HL-60 (cell line): ENCODE measurements at regions not wholly inside any gene's neighbourhood (a gene's known extent, or its start where the extent isn't known, plus 50 kb on each side); places are given as distances from the start of the nearest gene placed in this dataset.

Source experiments
- DNase-seq, 2 experiments: peaks; one replicate each; pipeline ENCODE4 v3.0.0-alpha.2; 2010 to 2020; ENCODE audit warnings: low read depth in 1 of 2, low spot score in 1 of 2
- H3K27ac ChIP-seq: fragments of 250-450 bp; sonication (Bioruptor Pico); replicated peaks from 2 replicates; pipeline ENCODE4 v1.5.1; 2020; ENCODE audit warnings: mild to moderate bottlenecking, moderate library complexity
- H3K27me3 ChIP-seq: fragments of 250-450 bp; sonication (Bioruptor Pico); 2 replicates; pipeline ENCODE4 v1.5.1; 2021; ENCODE audit warnings: mild to moderate bottlenecking, moderate library complexity; ENCODE audit not compliant: insufficient read depth, poor library complexity, severe bottlenecking
- H3K4me3 ChIP-seq: replicated peaks from 2 replicates; pipeline ENCODE4 v1.5.1; 2011; ENCODE audit warnings: mild to moderate bottlenecking, control low read depth, low read length; ENCODE audit not compliant: insufficient read depth
- CTCF ChIP-seq: IDR thresholded peaks from one replicate; pipeline ENCODE4 v1.5.1; 2011; ENCODE audit warnings: low read length, control low read depth, inconsistent platforms; ENCODE audit not compliant: insufficient read depth
- GABPA ChIP-seq: IDR thresholded peaks from 2 replicates; pipeline ENCODE4 v1.6.1; 2012; ENCODE audit warnings: low read depth
- POLR2AphosphoS5 ChIP-seq: IDR thresholded peaks from 2 replicates; pipeline ENCODE4 v1.6.1; 2012; ENCODE audit warnings: low read depth
- REST ChIP-seq: IDR thresholded peaks from 2 replicates; pipeline ENCODE4 v1.6.1; 2012; ENCODE audit warnings: low read depth; ENCODE audit not compliant: insufficient replicate concordance
- SPI1 ChIP-seq: IDR thresholded peaks from 2 replicates; pipeline ENCODE4 v1.6.1; 2012; ENCODE audit warnings: low read depth, mild to moderate bottlenecking, borderline replicate concordance

DNA sequence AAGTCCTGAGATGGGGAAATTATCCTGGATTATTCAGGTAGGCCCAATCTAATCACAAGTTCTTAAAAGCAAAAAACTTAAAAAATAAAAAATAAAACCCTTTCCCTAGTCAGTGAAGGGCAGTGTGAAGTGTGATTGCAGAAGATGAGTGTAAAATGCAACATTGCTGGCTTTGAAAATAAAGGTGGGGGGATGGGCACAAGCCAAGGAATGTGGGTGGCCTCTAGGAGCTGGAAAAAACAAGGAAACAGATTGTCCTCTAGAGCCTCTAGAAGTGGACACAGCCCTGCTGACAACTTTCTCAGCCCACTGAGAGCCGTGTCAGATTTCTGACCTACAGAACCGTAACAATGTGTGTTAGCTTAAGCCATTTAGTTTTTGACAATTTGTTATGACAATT, 184.3 kb upstream of the HNRNPA3 start:
- TF ChIP-seq SPI1: no peak

DNA sequence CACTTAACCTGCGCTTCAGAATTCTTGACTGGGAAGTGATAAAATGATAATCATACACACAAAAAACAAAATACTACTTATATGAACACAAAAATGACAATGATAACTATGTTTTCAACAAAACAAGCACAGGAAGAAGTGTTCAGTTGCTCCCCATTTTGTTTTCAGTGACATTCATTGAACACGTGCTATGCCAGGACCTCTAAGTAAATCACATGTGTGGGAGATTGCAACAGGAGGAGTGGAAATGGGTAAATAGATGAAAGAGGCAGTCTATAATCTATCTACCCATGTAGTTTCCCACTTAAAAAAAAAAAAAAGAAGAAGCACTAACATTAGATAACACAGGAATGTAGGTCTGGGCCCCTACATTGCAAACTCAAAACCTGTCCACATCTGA, 183.5 kb upstream of the HNRNPA3 start:
- H3K4me3 ChIP-seq: no peak overlapping the region
- TF ChIP-seq REST (no peak), POLR2AphosphoS5 (no peak)
- no peak for DNase-seq
- H3K27ac ChIP-seq: no peak overlapping the region
- H3K27me3 ChIP-seq: peaks cover 14% of the 10 kb centered on the region

More for the DNA sequence above, 184.3 kb upstream of the HNRNPA3 start:
- peaks cover 14% of the 10 kb centered on the region for H3K27me3 ChIP-seq
- no peak for DNase-seq
- no peak overlapping the region for H3K4me3 ChIP-seq
- H3K27ac ChIP-seq: no peak overlapping the region

DNA sequence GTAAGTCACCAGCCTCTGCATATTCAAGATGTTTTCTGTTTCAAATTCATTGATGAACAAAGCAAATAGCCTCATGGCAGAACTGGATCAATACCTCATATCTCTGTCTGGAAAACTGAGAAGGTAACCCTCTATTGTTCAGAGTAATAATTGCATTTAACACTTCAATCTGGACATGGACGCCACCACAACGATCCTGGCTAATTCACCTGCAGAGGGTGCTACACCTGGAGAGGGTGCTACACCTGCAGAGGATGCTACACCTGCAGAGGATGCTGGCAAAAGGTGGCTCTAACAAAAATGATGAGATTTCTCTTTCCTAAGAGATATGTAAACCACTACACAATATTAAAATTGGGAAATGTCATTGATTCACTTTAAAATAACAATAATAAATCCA, 183.1 kb upstream of the HNRNPA3 start:
- Histone ChIP-seq H3K27me3 (peaks cover 10% of the 10 kb centered on the region), H3K4me3 (no peak overlapping the region), H3K27ac (no peak overlapping the region)
- TF ChIP-seq GABPA (no peak), SPI1 (no peak), POLR2AphosphoS5 (no peak), REST (no peak), CTCF (no peak)
- no peak for DNase-seq

GRCh38 chr2:177029901-177030300, 182.7 kb upstream of the HNRNPA3 start:
- TF ChIP-seq CTCF (no peak), SPI1 (no peak)

DNA sequence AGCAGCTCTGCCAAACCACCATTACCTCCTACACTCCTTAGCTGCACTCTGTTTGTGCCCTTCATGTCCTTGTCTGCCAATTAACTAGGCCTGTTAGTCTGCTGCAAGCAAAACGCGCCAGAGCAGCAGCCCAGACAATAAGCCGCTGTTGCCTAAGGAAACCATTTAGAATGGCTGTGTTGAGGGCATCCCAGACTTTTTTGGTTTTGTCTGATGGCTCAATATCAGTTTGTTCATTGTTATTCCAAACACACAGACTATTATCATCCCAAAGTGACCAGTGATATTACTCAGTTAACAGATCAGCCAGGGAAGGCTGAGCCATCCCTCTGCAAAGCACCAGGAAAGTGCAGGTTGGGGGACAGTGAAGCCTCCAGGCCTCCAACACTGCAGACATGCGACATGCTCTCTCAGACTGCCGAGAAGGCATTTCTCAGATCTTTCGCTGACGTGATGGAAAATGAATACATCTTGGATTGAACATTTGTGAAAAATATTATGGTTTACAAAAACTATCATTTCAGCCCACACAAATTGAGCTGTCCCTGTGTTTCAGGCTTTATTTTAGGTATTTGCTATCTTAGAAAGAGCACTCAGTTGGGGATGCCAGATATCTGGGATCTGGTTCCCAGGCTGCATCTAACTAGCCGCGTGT, 182.0 kb upstream of the HNRNPA3 start:
- no peak for DNase-seq
- Histone ChIP-seq H3K27me3 (peaks cover 9% of the 10 kb centered on the region), H3K27ac (no peak overlapping the region), H3K4me3 (no peak overlapping the region)
- TF ChIP-seq SPI1 (no peak), REST (no peak), GABPA (no peak), POLR2AphosphoS5 (no peak), CTCF (no peak)

More at GRCh38 chr2:177029901-177030300, 182.7 kb upstream of the HNRNPA3 start:
- DNase-seq: no peak
- H3K27ac ChIP-seq: no peak overlapping the region
- H3K4me3 ChIP-seq: no peak overlapping the region
- peaks cover 9% of the 10 kb centered on the region for H3K27me3 ChIP-seq
